DMS153 (cell line): ENCODE measurements at regions not wholly inside any gene's neighbourhood (a gene's known extent, or its start where the extent isn't known, plus 50 kb on each side); places are given as distances from the start of the nearest gene placed in this dataset.
A peak's percentile ranks its signal among the peaks of the same experiment; 100 is the strongest.

Source experiments
- DNase-seq: peaks from one replicate; lab custom pipeline; 2025; lab: John Stamatoyannopoulos, UW

DNA sequence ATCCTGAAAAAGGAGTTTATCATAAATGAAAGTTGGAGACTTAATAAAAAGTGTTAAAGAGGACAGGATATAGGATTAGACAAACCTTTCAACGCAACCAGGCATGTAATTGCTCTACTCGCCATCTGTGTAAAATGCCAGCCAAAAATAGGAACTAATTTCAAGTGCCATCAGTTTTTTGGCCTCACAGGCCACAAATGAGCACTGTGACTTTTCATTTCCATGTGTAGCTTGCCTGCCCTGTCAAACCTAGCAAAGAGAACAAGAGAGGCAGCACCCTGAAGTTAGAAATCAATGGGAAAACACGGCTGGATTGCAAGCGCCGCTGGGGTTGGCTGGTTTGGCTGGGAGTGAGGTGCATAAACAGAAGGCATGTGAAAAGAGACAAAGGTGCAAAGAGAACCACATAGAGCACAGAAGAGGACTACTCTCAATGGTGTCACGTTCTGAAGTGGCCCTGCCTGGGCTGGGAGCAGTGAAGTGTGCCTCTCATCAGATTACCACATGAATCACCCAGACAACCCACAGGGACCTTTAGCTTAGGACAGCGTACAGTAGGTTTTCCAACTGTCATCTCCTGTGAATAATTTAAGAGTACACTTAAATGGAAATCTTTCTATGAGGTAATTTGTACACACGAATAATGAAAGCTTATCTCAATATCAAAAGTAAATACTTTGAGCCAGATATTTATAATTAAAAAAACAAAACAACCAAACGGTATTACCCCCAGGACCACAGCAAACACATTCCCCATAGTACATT lies 78.0 kb upstream of the NHSL1 start:
- peak; percentile 97 for DNase-seq

DNA sequence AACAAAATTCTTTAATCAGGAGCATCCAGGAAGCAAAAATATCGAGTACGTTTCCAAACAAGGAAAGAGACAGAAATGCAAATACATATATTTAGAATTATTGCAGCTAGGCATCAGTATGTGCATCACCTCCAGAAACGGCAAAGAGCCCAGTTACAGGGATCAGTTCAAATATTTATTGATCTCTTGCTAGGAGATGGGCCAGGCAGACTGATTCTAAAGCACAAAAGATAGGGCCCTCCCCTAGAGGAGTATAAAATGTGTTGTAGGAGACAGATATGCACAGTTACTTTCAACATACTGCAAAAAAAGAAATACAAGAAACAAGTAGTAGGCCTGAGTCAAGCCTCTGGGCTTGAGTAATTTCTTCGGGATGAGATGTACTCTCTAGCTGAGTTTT lies 80.7 kb upstream of the NHSL1 start:
- DNase-seq: no peak

DNA sequence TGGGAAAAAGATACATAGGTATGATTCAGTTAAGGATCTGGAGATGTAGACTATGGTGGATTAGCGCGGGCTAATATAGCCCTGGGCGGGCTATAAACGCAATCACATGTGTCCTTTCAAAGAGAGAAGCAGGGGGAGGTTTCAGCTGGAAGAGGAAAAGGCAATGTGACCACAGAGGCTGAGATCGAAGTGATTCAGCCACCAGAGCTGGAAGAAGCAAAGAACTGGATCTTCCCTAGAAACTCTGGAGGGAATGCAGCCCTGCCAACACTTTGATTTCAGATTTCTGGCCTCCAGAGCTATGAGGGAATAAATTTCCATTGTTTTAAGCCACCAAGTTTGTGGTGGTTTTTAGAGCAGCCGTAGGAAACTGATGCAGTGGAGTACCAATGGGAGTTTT lies 81.5 kb upstream of the NHSL1 start:
- no peak for DNase-seq

DNA sequence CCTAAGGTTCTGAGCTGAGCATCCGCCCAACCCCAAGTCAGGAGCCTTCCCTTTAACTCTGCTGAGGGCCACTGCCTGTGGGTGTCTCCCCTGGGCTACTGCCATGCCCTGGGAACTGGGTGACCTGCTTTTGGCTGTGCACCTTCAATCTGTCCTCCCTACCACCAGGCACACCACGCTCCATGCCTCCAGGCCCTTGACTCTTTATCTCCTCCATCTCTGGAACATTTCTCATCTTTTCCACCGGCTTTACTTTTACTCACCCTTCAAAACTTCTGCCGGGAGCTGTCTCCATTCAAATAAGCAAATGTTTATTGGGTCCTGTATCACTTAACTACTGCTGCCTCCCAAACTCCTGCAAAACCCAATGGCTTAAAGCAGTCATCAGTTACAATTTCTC lies 83.3 kb upstream of the NHSL1 start:
- DNase-seq: no peak

DNA sequence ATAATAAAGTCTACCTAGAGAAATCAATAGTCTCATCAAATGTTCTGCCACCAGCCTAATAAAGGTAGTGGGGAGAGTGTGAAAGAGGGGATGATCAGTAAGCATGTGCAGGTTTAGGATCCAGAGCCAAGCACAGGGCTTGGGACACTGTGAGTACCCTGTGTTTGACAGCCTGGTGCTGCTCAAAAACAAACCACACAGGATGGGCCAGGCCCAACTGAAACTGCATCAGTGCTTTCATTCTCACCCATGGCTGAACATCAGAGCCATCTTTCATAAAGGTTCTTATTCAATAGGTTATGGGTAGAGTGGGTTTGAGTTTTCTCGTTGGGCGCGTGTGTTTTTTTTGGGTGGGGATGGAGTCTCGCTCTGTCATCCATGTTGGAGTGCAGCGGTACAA lies 87.3 kb upstream of the NHSL1 start:
- no peak for DNase-seq

DNA sequence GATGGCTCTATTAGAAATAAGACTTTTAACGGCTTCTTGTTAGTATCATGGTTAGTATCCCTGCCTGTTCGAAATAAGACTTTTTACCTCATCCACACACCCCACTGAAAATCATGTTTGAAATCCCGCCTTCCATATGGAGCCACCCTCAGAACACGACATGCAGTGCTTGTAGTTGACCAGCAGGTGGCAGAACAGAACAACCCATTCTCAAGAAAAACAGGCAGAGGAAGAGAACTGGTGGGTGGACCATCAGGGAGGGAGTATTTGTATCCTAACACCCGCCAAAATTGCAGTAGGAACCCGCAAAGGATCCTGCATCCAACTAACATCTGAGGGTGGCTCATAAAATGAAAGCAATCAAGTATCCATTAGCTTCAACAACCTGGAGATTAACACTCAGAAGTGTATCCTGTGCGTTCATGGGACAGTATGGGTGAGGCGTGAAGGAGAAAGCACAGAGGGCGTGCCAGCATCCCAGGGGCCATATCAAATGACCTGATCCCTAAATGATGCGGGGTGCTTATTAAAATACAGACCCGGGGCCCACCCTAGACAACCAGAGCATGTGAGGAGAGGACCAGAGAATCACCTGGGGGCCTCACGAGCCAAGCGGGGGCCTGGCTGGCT lies 89.6 kb upstream of the NHSL1 start:
- peak; percentile 23 for DNase-seq

DNA sequence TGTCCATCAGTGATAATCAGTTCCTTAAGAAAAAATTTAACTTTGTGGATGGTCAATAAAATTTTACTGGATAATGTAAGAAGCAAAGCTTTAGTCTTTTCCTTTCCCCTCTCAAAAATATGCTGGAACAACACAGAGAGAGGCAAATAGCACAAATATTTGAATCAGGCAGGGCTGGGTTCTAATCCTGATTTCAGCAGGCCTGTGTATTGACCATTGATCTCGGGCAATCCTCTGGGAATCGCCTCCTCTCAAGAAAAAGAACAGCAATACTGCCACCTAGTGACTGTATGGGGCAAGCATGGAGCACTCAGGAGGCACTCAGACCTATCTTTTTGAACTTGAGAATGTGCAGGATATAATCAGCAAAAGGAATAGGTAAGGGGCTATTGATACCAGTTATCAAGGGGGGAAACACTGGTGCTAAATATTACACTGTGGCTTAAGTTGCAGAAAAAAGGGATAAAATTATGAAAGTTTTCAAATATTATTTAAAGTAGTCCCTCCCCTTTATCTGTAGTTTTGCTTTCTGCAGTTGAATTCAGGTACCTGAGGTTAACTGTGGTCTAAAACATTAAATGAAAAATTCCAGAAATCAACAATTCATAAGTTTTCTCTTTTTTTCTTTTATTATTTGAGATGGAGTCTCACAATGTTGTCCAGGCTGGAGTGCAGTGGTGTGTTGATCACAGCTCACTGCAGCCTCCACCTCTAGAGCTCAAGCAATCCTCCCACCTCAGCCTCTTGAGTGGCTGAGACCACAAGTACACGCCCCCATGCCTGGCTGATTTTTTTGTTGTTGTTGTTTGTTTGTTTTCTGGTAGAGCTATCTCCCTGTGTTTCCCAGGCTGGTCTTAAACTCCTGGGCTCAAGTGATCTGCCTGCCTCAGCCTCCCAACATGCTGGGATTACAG lies 91.8 kb upstream of the NHSL1 start:
- peak; percentile 36 for DNase-seq

DNA sequence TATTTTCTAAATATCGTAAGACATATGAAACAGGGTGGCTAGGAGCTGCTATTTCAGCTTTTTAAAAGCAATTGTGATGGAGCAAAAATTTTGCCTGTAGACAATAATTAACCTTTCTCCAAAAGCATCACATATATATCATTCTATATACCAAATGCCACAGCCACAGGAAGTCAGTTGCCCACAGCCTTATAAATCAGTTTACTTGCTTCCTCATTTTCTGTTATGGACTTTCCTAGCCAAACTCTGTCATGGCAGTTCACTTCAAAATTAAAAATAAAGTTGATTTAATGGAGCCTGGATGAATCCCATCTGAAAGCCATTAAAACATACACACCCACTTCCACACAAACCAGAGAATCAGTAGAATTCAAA lies 93.4 kb upstream of the NHSL1 start:
- no peak for DNase-seq

DNA sequence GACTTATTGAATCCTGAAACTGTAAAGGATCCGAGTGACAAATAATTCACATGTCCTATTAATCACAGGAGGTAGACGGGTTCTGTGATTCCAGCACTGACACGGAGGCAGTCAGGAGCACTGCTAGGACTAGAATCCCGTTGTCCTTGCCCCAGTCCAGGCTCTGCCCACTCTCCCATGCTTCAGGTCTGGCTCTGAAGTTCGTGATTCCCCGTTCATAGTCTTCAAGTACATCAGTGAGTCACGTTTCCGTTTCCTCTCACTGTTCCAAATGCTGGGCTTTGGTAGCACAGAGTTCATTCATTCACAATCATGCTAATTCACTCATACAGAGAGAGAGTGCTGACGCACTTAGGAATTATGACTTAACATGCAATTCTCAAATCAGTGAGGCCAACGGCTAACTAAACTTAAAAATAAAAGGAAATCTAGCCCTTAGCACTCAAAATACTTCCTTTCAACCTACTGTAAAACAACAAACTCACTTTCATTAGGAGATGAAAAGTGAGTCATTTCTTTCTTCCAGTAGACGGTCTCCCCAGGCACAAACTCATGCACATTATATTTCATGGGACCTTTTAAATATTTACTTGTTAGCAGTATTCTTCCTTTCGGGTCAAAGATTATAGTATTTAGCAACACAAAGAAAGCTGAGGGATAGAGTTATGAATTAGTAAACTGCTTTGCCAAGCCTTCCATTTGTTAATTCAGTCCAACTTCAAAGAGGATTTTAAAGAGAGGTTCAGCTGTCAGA lies 94.0 kb upstream of the NHSL1 start:
- peak; percentile 64 for DNase-seq

DNA sequence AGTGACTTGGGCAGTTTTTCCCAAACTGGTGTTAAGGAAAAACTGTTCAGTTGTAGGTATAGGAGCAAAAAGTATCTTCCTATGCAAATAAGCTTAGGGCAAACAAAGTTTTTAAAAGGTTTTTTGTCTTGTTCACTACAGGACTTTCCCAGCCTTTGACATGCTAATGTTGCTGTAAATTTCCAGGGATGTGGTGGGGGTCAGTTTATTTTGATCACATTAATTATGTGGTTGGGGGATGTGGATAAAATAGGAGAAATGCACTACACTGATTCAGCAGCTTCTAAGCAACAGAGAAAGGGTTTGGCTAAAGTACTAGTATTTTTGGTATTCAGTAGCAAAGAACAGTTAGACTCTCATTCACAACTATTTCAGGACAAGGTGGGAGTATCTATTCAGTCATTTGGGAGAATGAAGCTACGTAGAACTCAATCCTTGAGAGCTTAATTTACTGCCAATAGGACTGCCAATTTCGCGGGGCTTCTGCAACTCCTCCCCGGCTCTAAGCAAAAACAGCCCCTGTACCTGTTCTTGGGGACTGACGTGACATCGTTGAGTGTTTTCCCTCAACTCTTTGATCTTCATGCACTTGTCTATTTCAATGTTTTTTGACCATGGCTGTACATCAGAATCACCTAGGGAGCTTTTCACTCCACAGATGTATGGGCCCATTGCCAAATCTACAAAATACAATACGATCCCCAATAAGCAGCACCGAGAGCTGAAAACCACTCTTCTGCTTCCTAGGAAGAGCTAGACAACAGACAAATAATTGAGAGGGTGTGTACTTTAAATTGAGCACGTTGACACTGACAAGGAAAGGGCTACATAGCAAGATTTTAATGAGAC lies 94.8 kb upstream of the NHSL1 start:
- no peak for DNase-seq

DNA sequence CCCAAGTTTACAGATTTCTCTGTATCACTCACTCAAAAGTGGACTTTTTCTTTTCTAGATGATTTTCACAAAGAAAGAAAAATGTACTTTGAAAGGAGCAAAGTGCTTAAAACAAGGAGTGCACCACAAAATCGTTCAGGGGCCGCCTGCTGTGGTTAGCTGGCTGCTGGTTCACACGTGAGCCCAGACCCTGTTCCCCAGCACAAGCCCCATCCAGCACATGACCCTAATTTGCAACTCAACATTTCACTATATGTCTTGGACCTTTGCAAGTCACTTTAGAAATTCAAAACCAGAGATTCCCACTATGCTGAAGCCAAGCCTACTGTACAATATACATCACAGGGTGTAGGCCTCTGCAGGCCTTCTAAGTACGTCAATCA lies 95.5 kb upstream of the NHSL1 start:
- no peak for DNase-seq

DNA sequence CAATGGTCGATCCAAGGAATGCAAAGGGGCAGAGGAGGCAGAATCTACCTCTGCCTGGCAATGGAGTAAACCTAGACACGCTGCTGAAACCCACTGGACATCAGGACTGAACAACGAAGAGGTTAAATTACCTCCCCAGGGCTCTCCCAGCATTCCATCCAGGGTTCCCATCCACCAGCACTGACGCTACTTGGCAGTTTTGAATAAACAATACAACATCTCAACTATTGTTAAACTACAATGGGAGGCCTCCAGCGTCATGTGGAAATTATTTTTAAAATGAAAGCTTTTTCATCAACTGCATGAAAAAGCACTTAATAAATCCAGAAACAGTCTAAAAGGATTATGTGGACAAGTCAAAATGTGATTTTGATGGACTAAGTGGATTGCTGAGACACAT lies 96.8 kb upstream of the NHSL1 start:
- no peak for DNase-seq

DNA sequence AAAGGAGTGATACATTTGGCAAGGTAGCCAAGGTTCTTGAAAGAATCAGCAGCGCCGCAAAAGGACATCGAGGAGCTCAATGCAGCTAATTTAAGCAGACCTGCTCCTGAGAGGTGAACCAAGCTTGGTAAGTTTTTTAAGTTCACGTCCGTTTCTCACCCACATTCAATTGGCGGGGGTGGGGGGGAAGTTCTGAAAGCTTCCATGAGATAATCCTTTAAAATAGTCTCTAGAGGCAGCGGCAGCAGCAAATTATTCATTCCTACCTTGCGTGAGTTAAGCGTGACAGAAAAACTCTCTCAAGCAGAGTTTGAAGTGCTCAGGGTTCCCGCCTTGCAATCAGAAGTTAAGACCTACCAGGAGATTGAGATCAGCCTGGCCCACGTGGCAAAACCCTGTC lies 97.3 kb upstream of the NHSL1 start:
- DNase-seq: no peak

DNA sequence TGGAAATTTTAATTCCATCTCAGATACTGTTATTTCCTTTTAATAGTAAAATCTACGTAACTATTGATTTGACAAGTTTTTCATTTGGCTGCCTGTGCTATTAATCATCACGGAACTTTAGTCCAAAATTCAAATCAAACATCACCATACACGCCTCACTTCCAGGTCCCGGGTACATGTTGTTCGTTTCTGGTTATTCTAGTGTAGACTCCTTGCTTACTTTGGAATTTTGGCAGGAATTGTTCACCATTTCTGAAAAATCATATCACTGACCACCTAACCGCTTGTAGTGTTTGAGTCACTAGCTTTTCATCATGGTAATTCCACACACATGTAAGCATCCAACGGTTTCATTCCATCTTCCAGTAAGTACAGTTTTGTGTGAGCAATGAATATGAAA lies 98.0 kb upstream of the NHSL1 start:
- DNase-seq: no peak

DNA sequence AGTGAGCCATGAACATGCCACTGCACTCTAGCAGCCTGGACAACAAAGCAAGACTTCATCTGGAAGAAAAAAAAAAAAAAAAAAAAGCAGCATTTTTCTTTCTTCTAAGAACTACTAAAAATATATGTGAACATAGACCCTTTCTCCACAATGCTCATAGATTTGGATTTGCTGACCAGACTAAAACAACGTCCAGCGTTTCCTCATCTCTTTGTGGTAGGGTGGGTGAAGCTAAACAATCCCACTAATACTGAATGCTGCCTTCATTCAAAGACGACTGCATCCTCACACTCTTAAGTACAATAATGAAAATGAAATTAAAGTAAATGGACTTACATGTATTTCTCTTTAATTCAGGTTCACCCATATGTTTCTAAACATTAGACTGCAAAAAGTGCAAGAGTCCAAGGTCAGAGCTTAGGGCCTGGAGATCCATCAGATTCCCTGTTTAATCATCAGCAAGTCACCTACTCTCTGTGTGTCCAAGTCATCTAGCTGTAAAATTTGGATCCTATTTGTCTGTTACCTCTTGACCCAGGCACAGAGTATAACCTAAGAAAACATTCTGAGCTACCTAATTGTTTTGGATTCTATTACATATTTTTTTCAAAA lies 99.4 kb upstream of the NHSL1 start:
- DNase-seq: no peak

DNA sequence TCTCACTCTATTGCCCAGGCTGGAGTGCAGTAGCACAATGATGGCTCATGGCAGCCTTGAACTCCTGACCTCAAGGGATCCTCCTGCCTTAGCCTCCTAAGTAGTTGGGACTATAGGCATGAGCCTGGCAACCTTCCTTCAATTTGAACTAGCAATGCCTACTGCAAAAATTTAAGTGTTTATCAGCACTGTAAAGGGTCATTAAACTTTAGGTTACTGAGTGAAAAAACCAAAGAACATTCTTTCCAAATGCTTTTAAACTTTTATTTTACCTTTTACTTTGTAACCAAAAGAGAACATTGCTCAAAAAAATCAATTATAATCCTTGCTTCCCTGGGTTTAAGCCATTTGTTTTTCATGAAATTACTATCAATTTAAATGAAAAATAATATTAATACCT lies 101.0 kb upstream of the NHSL1 start:
- DNase-seq: no peak

DNA sequence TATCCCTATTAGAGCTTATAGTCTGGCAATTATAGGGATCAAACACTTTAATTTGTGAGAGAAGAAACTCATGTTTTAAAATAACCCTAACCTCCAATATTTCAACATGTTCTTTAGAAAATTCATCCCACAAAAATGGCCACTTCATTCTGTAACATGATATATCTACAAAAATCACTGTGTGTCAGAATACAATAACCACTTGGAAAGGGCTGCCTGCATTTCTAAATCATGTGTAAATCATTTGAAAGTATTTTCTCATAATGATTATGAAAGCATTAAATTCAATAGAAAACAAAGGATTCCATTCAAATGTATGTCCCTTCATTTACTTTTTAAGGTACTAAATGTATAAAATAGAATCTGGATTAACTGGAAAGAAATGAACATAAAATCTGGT lies 101.4 kb upstream of the NHSL1 start:
- DNase-seq: no peak

DNA sequence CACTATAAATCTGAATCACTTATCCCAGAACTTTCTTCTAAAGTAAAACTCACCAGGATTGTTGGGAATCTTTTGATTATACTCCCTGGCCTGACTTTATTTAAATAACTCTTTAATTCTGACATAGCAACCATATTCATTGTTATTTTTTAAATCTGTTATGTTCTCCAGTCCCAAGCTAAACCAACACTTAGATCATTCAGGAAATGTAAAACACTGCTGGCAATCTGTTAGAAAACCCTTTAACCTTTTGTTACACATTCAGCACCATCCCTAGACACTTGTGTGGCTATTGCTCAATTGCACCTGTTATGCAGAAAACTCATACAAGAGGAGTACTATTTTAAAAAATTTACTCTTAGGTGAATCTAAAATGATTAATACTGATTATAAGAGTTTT lies 101.8 kb upstream of the NHSL1 start:
- DNase-seq: peak; percentile 2

DNA sequence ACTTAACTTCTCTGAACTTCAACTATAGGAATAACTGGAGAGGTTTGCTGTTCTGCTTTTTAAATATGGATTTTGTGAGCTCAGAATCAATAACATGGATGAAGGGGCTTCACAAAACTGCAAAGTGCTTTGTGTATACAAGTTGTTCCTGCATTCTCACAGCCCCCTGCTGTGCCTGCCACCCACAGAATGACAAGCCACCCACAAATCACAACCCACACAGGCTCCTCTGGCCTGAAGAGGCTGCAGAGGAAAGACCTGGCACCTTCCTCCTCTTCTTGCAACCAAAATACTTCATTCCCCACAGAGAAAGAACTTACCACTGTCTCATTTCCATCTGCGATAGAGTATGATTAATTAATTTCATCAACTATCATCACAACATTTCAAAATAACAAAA lies 106.7 kb upstream of the NHSL1 start:
- no peak for DNase-seq

DNA sequence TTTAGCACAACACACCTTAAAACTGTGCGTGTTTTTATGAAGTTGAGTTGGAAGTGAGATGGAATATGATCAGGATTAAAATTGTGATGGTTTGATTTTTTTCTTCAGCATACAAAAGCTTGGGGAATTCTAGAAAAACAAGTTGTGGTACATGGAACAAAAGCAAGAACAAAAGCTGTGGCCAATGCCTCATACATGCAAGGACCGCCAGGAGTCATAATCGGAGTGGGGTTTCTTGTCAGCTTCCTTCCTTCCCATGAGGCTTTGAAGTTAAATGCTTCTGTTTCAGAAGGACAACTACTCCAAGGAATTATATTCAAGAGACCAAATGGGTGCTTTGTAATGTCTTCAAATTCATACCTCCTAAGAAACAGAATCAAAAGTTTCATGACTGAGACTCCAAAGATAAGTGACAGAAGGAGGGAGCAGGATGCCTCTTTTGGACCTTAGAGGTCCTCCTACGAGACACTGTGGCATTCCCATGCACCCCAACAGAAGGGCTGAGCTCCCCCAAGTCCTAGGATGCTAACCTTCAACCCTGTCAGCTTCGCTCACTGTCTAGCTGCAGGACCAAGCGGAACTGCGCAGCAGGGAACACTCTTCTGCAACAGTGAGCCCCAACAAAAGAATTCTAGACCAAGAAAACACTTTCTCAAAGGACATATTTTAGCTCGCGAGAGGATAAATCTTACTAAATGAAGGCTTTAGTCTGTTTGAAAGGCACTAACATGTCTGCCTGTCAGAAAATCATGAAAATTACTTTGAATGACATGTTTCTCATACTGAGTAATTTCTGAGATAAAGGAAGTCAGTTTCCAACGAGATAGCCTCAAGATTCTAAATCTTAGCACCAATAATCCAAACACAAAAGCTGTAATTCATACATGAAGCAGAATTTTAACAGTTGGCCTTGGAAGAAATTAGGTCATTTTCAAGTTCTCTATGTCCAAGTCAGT lies 108.5 kb upstream of the NHSL1 start:
- no peak for DNase-seq
